ENCODE measurements at regions not wholly inside any gene's neighbourhood (a gene's known extent, or its start where the extent isn't known, plus 50 kb on each side); places are given as distances from the start of the nearest gene placed in this dataset.
A peak's percentile ranks its signal among the peaks of the same experiment; 100 is the strongest.

DNA sequence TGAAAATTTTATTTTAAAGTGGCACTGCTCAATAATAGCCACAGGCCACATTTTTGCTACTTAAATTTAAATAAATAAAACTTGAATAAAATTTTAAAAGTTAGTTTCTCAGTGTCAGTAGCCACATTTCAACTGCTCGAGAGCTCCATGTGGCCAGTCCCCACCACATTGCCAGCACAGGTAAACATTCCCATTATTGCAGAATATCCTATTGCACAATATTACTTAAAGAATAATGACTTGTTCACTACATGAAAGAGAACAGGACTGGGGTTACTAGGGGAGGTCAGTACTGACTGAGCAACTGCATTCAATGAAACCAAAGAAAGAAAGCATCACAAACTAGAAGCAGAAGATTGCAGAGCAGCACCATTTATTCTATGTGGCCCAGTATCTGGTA, 2201.6 kb upstream of the TENM3 start:
- no peak for DNase-seq (ENCODE audit: low read depth in 2 of 2)

DNA sequence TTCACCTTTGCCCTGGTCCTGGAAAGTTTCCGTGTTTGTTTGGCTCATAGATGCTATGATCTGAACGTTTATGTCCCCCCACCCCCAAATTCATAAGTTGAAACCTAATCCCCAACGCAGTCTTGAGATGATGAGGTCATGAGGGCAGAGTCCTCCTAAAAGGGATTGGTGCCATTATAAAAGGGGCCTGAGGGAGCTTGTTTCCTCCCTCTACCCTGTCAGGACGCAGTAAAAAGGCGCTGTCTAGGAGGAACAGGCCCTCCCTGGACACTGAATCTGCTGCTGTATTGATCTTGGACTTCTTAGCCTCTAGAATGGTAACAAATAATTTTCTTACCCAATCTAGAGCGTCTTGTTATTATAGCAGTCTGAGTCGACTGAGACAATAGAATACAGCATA, 2190.6 kb upstream of the TENM3 start:
- no peak for DNase-seq (ENCODE audit: low read depth in 2 of 2)

DNA sequence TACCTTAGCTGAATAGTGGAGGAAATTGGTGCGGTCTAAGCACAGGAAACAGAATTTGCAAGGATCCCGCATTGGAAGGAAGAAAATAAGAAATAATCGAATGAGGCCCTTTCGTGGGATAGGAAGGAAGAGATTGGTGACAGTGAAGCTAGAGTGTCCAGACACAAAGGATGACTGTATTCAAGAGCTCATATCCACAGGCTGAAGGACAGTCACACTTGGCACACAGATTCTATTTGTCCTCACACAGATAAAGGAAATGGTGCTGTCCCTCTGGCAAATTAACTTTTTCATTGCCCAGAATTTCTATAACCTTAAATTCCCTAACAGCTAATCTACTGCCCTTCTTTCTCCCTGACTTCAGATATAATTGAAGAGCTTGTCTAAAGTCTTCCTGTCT, 2188.9 kb upstream of the TENM3 start:
- no peak for DNase-seq (ENCODE audit: low read depth in 2 of 2)

DNA sequence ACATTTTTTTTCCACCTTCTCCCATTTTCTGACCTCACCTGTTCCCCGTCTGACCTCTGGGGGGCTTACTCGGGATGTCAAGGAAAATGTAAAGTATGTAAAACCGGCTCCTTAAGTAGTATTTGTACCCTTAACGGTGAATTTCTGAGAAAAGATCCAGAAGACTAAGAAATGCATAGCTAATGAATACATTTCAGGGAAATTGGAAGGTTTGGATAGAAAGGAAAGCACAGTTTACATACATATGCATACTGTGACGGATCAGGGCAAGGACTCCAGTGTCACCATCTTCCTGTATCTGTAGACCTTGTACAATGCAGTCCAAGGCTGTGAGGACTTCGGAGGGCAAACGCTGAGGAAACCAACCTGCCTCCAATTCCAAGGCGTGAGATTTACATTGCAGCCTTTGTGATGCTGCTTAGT, 2185.9 kb upstream of the TENM3 start:
- DNase-seq (ENCODE audit: low read depth in 2 of 2): no peak

DNA sequence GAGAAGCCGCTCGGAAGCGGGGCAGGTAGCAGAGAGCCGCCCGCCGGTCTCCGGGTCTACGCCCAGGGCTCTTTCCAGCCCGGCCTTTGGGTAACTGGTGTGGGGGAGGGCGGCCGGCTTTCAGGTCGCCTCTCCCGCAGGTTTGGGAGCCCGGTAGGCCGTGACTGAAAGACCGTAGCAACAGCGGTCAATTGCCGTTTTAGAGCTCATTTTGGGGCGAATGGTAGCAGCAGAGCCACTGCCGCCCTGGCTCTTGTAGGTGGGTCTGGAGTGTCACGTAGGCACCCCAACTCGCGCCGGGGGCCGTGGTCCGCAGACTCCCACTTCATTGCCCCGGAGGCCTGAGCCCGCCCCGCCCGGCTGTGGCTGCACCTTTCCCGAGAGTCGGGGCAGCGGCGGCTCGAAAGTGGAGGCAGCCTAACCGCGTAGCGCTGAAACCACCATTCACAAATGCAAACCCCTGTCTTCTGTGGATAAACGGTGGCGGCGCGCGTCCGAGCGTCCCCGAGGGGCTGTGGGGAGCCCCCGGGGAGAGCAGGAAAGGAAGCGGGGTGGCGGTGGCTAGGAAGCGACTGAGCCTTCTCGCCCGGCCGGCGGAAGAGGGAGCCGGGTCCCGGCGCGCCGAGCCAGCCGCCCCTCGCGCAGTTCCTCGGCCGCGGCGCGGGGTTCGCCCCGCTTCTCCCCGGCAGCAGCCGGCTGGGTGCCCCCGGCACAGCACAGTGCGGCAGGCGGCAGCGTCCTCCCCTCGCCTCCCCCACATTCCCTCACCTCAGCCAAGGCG, 2185.1 kb upstream of the TENM3 start:
- DNase-seq (ENCODE audit: low read depth in 2 of 2): no peak

DNA sequence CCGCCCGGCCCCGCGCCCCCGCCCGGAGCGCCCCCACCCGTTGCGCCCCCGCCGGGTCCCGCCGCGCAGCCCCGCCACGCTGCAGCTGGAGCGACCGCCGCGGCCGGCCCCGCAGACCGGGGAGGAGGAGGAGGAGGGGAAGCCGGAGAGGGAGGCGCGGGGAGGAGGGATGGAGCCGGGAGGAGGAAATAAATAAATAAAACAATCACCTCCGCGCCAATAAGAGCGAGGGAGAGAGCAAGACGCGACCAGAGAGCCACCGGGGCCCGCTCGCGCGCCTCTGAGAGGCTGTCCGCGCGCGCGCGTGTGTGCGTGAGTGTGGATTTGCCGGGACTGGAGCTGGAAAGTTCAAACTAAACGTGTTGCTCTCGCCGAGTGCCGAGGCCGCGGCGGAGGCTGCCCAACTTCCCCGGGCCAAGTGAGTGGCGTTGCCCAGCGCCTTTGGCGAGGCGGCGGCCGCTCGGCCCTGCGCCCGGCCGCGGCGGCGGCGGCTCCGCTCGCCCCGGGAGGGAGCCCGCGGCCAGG, 2184.4 kb upstream of the TENM3 start:
- DNase-seq (ENCODE audit: low read depth in 2 of 2): peak; percentile 23 to 25

DNA sequence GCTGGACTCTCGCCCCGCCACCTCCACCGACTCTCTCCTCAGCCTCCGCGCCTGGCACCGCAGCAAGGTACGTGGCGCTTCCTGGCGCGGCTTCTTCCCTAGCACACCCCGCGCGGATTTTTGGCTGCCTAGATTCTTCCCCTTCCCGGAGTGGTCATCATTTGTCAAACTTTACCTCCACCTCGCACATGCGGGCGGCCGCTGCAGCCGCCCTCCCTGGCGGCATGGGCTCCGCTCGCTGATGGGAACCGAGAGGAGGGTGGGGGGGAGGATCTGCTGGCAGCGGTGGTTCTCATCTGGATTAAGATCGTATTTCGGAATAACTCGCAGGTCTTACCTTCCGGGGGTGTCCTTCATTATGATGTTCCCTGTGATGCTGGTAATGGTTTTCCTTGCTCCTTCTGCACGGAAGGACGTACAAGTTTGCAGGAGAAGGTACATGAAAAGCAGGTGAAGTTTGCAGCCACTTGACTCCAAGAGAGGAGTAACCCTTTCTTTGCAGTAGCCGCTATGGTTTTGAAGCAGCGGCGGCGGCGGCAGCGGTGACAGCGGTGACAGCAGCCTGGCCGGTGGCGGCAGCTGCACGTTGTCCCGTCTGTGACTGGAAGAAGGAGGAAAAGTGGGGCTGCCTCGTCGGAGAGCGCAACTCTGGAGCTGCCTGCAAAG, 2183.9 kb upstream of the TENM3 start:
- DNase-seq (ENCODE audit: low read depth in 2 of 2): no peak

DNA sequence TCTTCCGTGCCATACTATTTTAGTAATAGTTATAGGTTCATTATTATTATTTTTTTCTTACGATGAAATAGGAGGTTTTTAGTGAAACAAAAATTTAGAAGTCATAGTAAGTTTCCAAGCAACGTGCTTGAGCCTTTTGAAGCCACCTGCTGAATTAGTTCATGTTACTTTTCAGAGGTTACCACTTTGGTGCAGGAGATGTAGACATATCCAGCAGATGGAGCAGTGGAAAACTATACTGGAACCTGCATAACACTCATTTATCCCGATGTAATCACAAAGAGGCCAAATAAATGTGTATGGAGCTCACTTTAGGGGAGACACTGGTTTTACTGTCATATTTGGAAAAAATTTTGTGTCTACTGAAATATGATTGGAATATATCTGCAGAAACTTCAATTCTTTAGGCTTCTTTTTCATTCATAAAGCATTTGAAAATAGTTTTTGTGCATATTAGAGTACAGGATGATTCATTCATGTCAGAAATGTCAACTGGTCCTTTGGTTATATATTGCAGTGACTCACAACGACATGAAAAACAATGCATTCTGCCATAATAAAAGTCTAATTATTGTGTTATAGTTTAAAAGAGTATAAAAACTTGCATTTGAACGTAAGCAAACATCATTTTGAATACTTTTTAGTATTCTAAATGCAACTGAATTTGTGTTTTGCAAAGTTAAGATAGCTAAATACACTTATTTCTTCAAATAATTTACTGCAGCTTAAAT, 2182.9 kb upstream of the TENM3 start:
- no peak for DNase-seq (ENCODE audit: low read depth in 2 of 2)

DNA sequence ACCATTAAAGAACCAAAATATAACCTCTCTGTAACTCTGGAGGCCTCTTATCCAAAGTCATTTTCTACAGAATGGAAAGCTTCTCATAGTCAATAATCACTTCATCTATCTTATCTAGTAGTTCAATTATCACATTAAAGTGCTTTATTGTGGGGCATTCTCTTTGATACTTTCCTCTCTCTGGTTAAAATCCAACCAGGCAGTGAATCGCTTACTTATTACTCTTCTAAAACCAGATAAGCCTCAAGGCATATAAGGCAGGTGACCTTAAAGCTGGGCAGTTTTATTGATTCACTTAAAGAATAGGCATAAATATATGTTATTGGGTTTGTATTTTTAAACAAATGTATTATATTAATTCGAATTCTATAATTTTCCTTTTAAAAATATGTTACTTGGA, 2162.1 kb upstream of the TENM3 start:
- no peak for DNase-seq (ENCODE audit: low read depth in 2 of 2)

DNA sequence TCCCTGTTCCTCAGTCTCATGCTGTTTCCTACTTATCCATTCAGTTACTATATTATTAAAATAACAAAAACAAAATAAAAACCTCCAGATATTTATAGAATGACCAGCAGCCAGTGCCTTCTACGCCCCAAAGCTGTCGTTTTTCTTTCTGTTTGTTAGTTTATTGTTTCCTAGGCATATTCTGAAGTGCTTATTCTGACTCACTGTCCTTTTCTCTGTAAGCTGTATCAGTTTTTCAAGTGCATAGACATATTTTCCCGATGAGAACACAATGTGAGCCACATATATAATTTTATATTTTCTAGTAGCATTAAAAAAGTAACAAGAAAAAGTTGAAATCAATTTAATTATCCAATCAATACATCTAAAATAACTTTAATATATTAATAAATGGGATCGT, 2158.6 kb upstream of the TENM3 start:
- DNase-seq (ENCODE audit: low read depth in 2 of 2): no peak

DNA sequence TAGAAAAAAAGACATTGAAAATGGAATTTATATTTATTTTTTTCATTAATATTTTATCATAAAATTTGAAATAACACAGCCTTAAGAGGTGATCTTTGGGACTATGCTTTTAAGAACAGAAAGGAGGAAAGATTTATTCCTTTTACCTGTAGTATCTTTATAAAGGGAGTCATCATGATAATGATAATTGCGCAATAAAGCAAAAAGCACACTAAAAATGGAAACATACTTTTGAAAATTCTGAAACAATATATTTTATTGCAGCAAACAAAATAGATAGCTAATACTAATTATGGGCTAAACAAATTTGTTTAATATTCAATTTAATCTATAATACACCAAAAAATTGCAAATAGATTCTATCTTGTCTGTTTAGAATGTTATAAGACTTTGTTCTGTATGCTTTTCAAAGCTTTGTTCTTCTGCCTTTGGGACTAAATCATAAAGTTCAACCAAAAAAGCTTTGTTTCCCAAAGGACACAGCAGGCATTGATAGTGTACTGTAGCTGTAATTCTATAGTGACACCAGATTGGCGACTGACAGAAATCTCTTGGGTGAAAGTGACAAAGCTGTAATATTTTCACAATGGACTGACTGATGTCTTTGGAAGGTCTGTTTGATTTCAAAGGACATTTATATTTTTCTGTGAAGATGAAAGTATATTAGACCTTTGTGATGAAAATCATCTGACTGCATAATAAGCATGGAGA, 2156.6 kb upstream of the TENM3 start:
- DNase-seq (ENCODE audit: low read depth in 2 of 2): no peak

DNA sequence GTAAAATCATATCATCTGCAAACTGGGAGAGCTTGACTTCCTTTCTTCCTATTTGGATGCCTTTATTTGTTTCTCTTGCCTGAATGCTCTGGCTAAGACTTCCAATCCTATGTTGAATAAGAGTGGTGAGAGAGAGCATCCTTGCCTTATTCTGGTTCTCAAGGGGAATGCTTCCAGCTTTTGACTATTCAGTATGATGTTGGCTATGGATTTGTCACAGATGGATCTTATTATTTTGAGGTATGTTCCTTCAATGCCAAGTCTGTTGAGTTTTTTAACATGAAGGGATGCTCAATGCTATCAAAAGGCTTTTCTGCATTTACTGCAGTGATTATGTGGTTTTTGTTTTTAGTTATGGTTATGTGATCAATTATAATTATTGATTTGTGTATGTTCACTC, 2144.6 kb upstream of the TENM3 start:
- DNase-seq (ENCODE audit: low read depth in 2 of 2): peak in 1 of 2 experiments; percentile 4

DNA sequence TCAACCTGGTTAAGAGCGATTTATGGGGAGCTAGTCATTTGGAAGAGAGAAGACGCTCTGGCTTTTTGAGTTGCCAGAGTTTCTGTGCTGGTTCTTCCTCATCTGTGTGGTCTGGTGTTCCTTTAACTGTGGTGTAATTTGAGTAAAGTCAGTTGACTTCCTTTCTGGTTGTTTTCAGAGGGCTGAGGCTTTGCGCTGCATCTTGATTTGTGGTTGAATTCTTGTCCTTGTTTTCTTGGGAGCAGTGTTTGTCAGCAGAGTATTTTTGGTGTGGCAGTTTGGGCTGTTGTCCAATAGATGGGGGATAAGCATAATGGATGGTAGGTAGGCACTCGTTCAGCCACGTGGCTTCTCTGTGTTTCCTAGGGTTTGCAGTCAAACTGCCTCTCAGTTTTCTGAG, 2143.2 kb upstream of the TENM3 start:
- no peak for DNase-seq (ENCODE audit: low read depth in 2 of 2)

DNA sequence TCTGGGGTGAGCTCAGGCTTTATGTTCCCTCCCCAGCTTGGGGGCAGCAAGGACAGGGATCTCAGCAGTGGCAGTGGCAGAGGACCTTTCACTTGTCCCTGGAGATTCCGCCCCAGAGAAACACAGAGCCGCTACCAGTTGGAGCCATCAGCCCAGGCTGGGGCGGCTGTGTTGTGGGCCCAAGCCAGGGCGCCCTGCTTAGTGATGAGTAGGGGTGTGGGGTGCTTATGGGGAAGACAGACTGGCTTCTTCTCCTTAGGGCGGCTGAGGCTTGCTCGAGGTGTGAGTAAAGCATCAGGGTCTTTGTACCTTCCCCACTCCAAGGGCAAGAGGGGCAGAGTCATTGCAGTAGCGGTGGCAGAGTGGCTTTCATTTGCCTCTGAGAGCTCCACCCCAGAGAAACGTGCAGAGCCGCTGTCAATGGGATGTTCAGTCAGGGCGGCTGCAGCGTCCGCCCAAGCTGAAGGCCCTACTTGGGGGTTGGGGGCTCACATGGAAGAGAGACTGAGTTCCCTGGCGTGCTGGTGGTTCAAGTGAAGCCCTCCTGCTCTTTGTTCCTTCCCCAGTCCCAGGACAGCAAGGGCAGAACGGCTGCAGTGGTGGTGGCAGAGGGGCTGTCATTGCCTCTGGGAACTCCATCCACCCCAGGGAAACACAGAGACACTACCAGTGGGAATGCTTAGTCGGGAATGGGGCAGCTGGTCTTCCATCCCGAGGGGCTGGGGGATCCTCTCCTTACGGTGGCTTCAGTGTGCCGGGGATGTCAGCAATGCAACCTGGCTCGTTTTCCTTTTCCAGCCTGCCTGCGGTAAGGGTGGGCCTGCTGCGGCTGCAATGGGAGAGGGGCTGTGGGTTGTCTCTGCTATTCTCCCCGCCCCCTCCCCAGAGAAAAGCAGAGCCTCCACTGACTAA, 2142.5 kb upstream of the TENM3 start:
- no peak for DNase-seq (ENCODE audit: low read depth in 2 of 2)

DNA sequence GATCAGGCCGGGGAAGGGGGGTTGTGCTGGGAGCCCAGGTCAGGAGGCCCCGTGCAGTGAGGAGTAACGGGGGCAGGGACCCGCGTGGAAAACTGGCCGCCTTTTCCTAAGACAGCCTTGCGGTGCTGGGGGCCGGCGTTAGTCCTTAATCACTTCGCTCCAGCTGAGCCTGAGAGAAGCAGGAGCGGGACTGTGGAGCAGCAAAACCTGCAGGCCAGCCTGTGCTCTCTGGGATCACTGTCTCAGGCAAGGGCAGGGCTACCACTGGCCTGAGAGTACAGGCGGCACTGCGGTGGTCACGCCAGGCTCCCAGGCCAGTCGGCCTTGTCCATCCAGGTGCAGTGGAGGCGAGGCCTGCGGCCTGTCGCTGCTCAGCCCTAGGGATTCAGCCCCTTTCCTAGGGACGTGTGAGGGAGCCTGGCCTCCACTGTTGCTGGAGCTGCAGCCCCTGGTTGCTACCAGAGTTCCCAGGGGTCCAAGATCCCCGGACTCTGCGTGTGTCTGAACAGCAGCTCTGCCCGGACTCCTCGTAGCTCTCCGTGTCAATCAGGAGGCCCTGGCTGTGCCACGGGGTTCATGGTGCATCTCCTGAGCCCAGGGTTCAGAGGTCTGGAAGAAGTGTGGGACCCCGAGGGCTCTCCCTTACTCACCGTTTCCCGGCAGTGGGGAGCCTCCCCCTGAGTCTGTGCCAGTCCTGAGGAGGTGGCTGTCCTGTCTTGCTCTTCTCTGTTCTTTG, 2141.7 kb upstream of the TENM3 start:
- DNase-seq (ENCODE audit: low read depth in 2 of 2): no peak

DNA sequence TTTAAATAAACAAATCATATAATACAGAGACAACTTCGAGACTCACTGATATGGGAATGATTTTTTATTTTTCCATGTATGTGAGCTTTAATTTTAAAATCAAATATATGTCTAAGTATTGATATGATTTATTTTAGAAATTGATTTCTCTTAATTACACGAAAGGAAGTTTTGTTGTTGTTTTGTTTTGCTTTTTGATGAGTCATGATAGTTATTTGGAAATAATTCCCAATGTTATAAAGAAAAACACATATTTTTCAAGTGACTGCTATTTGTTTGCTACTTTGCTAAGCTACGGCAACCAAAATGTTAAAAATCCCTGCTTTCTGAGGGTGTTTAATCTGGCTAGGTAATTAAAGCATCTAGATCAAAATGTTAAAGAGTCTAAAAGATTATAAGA, 2139.4 kb upstream of the TENM3 start:
- DNase-seq (ENCODE audit: low read depth in 2 of 2): no peak

DNA sequence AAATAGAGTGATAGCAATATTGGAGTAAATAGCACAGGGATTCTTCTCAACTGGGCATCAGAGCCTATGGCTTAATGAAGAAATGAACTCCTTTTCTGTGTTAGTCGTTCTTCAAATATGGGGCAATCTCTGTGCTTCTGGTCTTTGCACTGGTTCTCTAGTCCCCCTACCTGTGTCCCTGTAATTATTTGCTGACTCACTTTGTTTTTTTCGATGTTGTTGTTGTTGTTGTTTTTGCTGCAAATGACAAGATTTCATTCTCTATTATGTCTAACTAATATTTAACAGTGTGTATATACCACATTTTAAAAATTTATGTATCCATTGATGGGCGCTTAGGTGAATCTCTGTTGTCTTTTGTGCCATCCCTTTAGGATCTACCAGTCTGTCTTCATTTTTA, 2137.8 kb upstream of the TENM3 start:
- no peak for DNase-seq (ENCODE audit: low read depth in 2 of 2)

DNA sequence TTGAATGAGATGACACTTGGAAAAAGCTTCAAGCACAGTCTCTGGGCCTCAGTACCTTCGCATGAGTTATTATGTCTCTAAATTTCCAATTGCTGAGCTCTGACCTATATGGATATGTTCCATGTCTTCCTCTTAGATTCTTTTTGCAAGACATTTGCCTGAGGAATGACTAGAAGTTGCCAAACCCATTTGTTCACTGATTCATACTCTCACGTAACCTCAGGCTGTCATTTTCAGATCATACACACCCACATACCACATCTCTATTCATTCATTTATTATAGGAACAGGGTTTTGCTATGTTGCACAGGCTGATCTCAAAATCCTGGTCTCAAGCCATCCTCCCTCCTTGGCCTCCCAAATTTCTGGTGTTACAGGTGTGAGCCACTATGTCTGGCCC, 2137.1 kb upstream of the TENM3 start:
- DNase-seq (ENCODE audit: low read depth in 2 of 2): peak in 1 of 2 experiments; percentile 5

DNA sequence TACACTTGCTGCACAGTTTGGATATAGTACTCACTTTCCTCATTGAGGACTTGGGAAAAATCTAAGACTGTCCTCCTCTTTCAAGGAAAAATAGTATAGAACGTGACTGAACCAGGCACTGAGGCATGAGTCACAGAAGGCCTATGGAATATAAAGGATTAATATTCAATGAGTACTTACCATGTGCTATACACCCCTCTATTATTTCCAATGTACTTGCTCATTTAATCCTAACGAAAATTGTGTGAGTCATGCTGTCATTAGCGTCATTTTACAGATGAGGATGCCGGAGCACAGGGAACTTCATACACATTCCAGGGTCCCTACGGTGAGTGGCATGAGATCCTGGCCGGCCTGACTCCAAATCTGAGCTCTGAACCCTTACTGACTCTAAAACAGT, 2136.2 kb upstream of the TENM3 start:
- no peak for DNase-seq (ENCODE audit: low read depth in 2 of 2)

DNA sequence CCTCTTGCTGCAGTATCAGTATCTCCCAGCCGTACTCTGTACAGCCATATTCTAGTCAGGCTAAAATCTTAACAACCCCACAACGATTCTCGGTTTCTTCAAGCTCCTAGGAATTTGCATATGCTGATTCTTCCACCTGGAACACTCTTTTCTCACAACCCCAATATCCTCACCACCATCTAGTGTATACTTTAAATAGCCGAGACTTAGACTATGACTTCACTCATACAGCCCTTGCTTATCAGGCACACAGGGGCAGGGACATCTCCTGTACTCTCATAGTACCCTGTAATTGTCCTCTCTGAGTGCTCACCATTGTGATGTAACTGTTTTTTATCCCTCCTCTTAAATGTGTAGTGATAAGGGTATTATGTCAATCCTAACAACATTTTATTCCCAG, 2126.4 kb upstream of the TENM3 start:
- no peak for DNase-seq (ENCODE audit: low read depth in 2 of 2)
